Neural crest cell (in vitro differentiated cells): ENCODE measurements at regions not wholly inside any gene's neighbourhood (a gene's known extent, or its start where the extent isn't known, plus 50 kb on each side); places are given as distances from the start of the nearest gene placed in this dataset.

Experiments used
- DNase-seq: peaks from one replicate; pipeline ENCODE4 v3.0.0; 2021; ENCODE audit warnings: low read depth, mixed read lengths, low spot score
- H3K27ac Mint-ChIP-seq: one replicate; pipeline ENCODE4 v1.8.0; 2021; ENCODE audit warnings: mild to moderate bottlenecking, mixed read lengths; ENCODE audit not compliant: unreplicated experiment
- H3K27me3 Mint-ChIP-seq: 2 replicates; pipeline ENCODE4 v1.8.0; 2021; ENCODE audit warnings: low read depth, mild to moderate bottlenecking, mixed read lengths
- H3K36me3 Mint-ChIP-seq: 2 replicates; pipeline ENCODE4 v1.8.0; 2021; ENCODE audit warnings: low read depth, mild to moderate bottlenecking, mixed read lengths
- H3K4me1 Mint-ChIP-seq: 2 replicates; pipeline ENCODE4 v1.8.0; 2021; ENCODE audit warnings: mixed read lengths
- H3K4me3 Mint-ChIP-seq: one replicate; pipeline ENCODE4 v1.8.0; 2021; ENCODE audit warnings: mild to moderate bottlenecking, mixed read lengths
- H3K9me3 Mint-ChIP-seq: 2 replicates; pipeline ENCODE4 v1.8.0; 2021; ENCODE audit warnings: mixed read lengths
- TF ChIP-seq, protein P1 (sequence below): fragments of 200-600 bp; sonication (generic); conservative IDR thresholded peaks from 2 replicates; pipeline ENCODE4 v1.5.0; 2021; ENCODE audit warnings: antibody characterized with exemption, mild to moderate bottlenecking

DNA sequence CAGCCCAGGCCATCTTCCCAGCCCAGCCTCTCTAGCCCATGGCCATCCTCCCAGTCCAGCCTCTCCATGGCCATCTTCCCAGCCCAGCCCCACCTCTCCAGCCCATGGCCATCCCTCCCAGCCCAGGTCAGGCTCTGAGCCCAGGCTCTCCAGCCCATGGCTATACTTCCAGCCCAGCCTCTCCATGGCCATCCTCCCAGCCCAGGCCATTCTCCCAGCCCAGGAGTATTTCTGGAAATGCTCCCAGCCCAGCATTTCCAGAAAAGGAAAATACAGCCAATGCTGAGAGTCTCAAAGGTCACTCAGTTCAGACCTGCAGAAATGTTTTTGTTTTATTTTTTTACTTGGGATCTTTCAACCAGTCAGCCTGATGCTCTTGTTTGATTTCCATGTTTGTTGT lies 70.0 kb upstream of the ZNF281 start:
- peaks cover 5% of the 10 kb centered on the region for H3K27me3 Mint-ChIP-seq
- TF ChIP-seq, protein P1, sequence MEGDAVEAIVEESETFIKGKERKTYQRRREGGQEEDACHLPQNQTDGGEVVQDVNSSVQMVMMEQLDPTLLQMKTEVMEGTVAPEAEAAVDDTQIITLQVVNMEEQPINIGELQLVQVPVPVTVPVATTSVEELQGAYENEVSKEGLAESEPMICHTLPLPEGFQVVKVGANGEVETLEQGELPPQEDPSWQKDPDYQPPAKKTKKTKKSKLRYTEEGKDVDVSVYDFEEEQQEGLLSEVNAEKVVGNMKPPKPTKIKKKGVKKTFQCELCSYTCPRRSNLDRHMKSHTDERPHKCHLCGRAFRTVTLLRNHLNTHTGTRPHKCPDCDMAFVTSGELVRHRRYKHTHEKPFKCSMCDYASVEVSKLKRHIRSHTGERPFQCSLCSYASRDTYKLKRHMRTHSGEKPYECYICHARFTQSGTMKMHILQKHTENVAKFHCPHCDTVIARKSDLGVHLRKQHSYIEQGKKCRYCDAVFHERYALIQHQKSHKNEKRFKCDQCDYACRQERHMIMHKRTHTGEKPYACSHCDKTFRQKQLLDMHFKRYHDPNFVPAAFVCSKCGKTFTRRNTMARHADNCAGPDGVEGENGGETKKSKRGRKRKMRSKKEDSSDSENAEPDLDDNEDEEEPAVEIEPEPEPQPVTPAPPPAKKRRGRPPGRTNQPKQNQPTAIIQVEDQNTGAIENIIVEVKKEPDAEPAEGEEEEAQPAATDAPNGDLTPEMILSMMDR = no peak
- no peaks in the 10 kb centered on the region for H3K4me1 Mint-ChIP-seq
- no peaks in the 10 kb centered on the region for H3K36me3 Mint-ChIP-seq
- DNase-seq = no peak
- H3K9me3 Mint-ChIP-seq = no peaks in the 10 kb centered on the region
- no peak overlapping the region for H3K27ac Mint-ChIP-seq
- H3K4me3 Mint-ChIP-seq = no peak overlapping the region

DNA sequence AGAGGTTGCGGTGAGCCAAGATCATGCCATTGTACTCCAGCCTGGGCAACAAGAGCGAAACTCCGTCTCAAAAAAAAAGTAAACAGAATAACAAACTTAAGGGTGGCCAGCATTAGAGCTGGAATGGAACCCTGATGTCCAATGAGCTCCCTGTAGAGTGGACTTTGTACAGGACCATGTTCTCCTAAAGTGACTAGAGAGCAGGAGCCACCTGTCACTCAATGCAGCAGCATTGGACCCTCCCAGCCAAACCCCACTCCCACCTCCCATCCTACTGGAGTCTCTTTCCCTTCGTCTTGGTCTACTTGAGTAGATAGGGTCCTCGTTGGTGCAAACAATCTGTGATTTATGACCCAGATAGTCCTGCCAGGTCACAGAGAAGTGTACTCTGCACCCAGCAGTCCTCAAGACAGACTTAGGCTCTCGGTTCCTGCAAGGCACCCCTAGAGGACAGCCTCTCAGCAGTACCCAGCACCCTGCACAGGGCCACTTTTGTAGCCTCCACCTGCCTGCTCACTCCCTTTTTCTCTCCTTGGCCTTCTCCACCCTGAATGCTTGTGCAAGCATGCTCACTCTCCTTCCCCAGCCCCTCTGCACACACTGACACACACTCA lies 69.2 kb upstream of the ZNF281 start:
- peak overlapping the region; percentile 72 for H3K27ac Mint-ChIP-seq
- DNase-seq = no peak
- peaks cover 5% of the 10 kb centered on the region for H3K27me3 Mint-ChIP-seq
- H3K36me3 Mint-ChIP-seq = no peaks in the 10 kb centered on the region
- TF ChIP-seq, protein P1 = no peak
- no peaks in the 10 kb centered on the region for H3K9me3 Mint-ChIP-seq
- no peak overlapping the region for H3K4me3 Mint-ChIP-seq
- peaks cover 1% of the 10 kb centered on the region for H3K4me1 Mint-ChIP-seq

DNA sequence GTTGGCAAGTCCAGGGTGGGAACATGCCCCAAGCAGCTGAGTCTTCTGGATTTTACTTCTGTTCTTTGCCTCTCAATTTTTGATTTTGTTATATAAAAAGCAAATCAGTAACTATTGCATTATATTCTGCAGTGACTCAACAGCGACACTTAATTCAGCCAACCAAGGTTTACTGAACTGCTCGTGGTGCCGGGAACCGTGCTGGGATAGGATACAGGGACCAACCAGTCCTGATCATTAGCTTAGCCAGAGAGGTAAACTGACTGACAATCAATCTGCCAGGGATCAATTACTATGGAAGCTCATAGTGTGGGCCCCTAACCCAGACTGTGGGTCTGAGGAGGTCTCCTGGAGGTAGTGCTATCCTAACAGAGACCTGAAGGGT lies 68.4 kb upstream of the ZNF281 start:
- DNase-seq = no peak
- peaks cover 3% of the 10 kb centered on the region for H3K27me3 Mint-ChIP-seq
- no peaks in the 10 kb centered on the region for H3K9me3 Mint-ChIP-seq
- TF ChIP-seq, protein P1 = no peak
- no peaks in the 10 kb centered on the region for H3K36me3 Mint-ChIP-seq
- no peak overlapping the region for H3K27ac Mint-ChIP-seq
- H3K4me1 Mint-ChIP-seq = peaks cover 7% of the 10 kb centered on the region
- H3K4me3 Mint-ChIP-seq = no peak overlapping the region

DNA sequence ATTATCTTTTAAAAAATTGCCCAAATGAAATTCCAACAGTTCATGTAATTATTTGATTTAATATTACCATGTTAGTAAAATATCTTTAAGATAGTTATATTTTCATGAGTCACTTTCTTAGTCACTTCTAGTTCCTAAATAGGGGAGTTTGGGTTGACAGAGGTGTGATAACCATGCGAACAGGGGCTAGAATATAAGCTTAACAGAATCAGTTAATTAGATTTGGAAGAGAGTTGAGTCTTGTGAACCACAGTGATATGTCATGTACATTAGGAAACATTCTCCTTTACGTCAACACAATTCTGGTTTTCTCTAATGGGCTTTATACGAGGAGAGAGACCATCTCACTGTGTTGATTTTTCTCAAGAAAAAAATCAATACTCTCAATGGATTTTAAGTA lies 64.8 kb upstream of the ZNF281 start:
- H3K27me3 Mint-ChIP-seq = peaks cover 3% of the 10 kb centered on the region
- TF ChIP-seq, protein P1 = no peak
- peaks cover 7% of the 10 kb centered on the region for H3K4me1 Mint-ChIP-seq
- H3K27ac Mint-ChIP-seq = no peak overlapping the region
- H3K4me3 Mint-ChIP-seq = no peak overlapping the region
- H3K36me3 Mint-ChIP-seq = no peaks in the 10 kb centered on the region
- no peak for DNase-seq
- H3K9me3 Mint-ChIP-seq = no peaks in the 10 kb centered on the region

DNA sequence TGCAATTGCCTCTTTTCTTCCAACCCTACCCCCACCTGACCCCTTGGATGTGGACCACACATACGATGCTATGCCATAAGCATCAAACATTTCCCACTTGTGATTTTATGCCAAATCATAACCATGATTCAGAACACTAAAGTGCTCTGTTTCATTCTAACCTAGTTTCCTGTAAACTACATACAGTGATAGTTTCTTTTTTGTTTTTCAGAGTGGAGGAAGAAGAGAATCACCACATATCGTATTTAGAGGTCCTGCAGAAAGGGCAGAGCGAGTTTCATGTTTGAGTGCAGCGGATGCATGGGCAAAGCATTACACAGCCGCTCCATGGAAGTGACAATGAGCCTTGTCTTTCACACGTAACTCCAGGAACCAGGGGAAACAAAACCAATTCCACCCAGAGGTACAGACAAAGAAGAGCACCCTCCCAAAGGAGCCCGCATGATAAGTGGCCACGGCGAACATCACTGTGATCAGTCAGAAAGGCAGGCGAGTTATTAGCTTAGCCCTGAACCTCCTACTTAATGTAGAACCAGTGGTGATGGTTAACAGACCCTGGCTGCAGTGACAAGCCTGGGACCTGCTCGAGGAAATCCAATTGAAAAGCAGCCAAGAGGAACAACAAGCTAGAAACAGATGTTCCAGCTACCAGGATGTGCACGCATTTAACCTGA lies 64.0 kb upstream of the ZNF281 start:
- Mint-ChIP-seq H3K27ac (no peak overlapping the region), H3K9me3 (no peaks in the 10 kb centered on the region), H3K36me3 (no peaks in the 10 kb centered on the region), H3K27me3 (peaks cover 3% of the 10 kb centered on the region), H3K4me1 (peaks cover 7% of the 10 kb centered on the region), H3K4me3 (no peak overlapping the region)
- no peak for DNase-seq
- TF ChIP-seq, protein P1 = no peak
